Activated CD4-positive, CD25-positive, alpha-beta regulatory T cell treated with anti-CD3 and anti-CD28 coated beads, Interleukin-2, amount 50 U/mL, for 72 hours (primary cell): ENCODE measurements at regions not wholly inside any gene's neighbourhood (a gene's known extent, or its start where the extent isn't known, plus 50 kb on each side); places are given as distances from the start of the nearest gene placed in this dataset.
"Not testable (repeated sequence)": the region's sequence is repeated elsewhere in the genome, so short reads cannot be mapped to it uniquely, and the experiment has no call there.

Experiments
- DNase-seq: peaks from one replicate; pipeline ENCODE4 v3.0.0; 2021

DNA sequence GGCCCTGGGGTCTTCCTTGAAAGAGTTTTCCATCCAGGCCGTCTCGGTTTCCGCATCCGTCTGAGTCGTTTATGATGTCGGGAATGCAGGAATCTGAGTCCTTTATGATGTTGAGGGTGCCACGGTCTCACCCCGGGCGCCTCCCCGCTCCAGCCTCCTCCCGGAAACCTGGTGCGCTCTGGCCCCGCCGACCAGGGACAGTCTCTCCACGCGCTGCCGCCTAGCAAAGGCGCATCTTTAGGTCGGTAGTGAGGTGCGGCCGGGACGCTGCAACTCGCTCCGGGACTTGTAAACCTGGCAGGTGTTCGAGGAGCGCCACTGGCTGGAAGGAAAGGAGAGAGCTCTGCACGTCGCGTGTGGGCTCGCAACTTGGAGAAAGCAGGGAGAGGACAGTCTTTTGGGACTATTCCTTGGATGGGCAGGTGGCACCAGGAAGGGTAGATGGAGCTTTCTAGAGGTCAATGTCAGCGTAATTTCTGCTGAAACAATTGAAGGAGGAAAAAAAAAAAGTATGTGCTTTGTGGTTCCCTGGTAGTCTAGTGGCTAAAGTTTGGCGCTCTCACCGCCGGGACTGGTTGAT is 132.0 kb downstream of the FAM72B start:
- not testable (repeated sequence) for DNase-seq

DNA sequence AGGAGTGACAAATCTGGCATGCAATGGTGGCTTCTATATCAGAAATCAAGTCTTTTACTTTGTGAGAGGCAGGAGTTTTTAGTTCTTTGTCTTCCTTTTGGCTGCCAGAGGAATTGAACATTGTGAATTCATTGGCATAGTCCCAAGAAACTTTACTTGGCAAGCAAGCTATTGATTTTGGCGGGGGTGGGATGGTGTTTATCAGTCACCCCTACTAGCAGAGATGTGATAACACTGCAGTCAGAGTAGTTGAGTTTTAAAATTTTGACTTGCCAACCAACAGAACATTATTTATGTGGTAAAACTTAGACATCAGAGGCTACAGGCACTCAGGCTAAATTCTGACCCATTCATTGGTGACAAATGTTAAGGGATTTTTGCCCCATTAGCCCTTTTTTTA is 129.2 kb downstream of the FAM72B start:
- DNase-seq: not testable (repeated sequence)

DNA sequence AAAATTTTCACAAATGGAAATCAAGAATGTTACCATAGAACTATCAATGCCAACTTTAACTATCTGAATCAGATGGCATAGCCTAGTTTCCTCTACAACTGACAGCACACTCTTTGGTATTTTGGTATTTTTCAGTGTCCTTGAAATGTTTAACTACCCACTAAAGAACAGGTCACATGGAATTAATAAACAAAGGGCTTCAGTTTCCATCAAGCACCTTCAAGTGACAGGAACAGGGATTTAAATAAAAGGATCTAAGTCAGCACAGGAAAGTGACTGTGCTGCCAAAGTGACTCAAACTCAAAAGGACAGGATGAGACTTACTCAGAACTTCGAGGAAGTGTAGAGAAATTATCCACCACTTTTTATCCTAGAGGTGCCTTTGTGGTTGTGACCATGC is 117.2 kb downstream of the FAM72B start:
- DNase-seq: not testable (repeated sequence)

DNA sequence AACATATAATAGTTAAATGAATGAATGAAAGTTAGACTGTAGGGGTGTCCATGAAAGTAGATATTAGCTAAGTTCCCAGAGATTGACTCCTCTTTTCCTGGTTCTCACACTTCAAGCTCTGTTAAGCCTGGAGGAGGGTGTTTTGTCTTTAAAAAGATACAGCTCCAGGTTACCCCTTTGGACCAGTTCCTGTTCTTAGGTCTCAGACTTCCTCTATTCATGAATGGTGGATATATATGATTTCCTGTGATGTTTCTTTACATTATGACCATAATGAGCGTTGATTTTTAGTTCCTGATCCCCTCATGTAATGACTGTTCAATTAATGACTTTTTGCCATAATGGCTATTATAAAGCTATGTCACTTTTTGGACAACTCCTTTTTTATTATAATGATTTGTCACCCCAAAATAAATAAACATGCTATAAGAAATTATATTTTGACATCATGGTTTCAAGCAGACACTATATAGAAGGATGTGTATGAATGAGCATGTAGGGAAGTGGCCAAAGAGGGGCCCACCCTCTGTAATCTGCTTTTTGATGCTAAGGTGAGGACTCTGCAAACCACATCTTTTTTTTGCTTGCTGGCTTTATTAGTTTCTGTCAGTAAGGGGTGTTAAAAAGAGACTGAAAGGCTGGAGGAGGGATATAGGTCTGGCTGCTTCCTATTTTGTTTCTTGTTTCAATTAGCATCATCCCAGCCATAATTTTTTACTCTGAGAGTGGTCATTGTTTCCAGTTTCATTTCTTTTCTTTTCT is 115.2 kb downstream of the FAM72B start:
- DNase-seq: not testable (repeated sequence)

DNA sequence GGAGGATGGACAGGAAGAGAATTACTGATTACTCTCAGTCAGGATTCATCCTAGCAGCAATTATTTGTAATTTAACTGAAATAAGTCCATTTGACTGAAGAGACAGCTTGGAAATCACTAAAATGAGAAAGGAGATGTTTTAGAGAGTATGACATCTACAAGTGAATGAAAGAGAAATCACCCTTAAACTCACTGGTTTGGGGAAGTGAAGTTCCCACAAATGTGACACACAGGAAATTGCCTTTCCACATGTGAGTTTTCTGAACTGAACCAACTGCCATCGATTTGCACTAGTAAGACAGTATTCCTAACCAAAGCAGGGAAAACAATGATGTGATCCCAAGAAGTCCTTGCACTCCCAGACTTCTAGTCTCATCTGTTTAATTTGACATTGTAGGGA is 110.3 kb downstream of the FAM72B start:
- DNase-seq: not testable (repeated sequence)

DNA sequence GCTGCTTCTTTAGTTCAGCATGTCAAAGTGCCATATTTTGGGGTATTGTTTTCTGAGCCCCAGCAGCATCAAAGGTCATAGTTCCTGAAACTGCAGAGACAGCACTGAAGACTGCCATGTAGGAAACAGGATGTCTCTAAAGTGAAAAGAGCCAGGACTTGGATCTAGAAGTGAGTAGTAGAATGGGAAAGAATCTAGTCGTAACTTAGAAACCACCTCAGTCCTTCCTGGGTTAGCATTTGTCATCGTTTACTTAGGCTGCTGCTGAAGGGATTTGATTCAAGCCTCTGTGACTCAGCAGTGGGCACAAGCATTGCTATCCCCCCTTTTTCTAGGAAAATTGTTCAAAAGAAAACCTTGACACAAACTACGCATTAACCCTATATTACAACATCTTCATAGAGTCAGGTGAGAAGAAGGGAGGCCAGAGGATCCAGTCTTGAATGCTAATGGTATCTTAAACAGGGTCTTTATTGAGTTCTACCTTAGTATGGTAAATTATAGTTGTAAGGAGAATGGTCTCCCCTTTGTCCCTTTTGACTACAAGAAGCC is 108.8 kb downstream of the FAM72B start:
- DNase-seq: not testable (repeated sequence)

DNA sequence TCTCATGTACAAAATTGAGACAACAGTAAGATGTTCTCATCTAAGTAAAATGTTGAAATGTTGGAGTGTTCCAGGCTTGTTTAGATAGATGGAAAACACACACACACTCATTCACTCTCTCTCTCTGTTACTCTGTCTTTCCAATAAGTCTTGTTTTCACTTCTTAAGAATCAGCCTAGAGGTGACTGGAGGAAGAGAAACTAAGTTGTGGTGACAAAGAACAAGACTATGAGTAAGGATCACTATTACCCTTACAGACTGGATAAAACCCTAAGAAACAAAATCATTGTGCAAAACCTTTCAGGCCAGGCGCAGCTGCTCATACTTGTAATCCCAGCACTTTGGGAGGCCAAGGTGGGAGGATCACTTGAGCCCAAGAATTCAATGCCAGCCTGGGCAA is 107.5 kb downstream of the FAM72B start:
- not testable (repeated sequence) for DNase-seq

DNA sequence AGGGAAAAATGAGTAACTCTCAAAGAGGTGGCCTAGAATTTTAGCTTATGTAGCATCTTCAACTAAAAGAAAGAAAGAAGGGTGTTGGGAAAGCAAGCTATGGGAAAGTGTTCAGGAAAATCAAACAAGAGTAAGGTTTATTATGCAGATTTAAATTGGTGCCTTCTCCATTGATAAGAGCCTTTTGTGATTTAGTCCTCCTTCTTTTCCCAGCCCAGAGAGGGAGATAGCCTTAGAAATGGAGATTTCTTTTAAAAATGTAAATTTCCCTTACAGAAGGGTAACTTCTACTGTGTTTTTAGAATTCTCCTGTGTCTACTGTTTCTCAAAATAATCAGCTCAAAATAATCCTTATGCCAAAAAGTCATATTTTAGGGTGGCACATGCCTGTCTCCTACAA is 104.5 kb downstream of the FAM72B start:
- not testable (repeated sequence) for DNase-seq

DNA sequence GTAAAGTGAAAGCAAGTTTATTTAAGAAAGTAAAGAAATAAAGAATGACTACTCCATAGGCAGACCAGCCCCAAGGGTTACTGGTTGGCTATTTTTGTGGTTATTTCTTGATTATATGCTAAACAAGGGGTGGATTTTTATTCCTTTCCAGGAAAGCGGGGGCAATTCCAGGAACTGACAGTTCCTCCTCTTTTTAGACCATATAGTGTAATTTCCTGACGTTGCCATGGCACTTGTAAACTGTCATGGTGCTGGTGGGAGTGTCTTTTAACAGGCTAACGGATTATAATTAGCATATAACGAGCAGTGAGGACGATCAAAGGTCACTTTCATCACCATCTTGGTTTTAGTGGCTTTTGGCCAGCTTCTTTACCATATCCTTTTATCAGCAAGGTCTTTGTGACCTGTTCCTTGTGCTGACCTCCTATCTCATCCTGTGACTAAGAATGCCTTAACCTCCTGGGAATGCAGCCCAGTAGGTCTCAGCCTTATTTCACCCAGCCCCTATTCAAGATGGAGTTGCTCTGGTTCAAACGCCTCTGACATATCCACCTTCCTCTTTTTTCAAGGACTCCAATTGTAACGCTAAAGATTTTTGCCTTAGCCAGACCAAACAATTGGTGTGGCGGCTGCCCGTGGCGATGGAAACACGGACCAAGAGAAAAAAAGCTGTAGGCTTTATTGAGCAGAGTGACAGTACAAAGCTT is 103.8 kb downstream of the FAM72B start:
- not testable (repeated sequence) for DNase-seq

DNA sequence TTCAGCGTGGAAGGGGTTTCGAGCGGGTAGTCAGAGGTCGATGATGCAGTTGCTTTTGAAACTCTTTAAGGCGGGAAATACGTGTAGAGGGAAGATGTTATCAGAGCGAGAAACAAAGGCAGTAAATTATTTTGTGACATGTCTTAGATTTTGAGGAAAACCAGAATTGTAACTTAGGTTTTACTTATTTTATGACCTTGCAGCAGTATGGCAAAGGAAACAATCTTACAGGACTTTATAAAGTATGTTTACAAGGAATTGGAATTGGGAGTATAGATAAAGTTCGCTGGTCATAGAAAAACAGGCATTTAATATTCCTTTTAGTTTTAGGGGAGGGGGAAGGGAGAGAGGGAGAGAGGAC is 103.3 kb downstream of the FAM72B start:
- DNase-seq: not testable (repeated sequence)

DNA sequence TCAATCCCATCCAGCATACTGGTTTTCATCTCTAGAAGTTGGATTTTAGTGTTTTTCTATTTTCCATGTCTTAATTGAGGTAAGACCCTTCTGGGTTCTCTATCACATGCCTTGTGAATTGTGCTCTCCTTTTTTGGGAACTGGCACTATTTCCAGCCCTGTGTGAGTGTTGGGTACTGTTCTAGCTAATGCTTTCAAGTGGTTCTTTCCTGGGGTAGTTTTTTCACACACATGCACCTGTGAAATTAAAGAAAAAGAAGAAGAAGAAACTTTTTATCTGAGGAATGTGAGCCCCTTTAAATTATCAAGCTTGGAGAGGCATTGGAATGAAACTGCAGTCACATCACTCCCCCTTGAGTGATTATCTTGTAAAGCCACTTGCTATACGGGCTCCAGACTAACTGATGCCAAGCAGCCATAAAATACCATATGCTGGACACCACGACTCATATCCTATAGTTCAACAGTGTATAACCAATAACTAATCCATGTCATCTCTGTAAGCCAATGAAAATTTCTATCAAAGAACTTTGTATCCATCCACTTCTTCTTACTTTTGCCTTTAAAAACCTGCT is 102.4 kb downstream of the FAM72B start:
- DNase-seq: not testable (repeated sequence)

DNA sequence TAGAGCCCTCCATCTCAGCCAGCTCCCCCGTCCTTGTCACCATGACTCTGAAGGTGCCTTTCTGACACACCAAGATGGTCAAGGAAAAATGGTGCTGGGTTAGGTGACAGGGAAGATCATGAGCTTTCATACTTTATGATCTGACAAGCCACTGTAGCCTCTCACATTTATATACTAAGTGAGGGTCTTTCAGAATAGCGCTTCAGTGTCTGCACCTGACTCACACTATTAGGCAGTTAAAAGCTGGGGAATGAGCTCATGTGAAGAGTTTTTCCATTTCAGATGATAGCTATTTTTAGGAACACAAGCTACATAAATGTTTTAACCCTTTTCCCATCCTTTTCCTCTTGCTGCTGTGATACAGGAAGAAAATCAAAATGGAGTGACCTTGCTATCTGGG is 101.1 kb downstream of the FAM72B start:
- not testable (repeated sequence) for DNase-seq

DNA sequence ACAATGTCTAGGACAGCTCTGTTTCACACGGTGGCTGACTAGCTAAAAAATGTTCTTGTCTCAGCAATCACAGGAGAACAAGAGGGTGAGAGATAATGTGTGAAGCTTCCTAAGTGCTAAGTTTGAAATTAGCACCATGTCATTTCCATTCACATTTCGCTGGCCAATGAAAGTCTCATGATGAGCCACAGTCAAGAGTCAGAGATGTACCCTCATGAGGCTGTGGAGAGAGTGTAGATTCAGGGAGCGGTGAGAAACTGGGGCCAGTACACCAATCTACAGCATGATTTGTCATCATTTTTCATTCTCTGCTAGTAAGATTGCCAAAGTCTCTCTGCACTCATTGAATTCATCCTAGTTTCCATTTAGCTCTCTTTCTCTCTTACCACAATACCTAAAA is 97.9 kb downstream of the FAM72B start:
- DNase-seq: not testable (repeated sequence)

DNA sequence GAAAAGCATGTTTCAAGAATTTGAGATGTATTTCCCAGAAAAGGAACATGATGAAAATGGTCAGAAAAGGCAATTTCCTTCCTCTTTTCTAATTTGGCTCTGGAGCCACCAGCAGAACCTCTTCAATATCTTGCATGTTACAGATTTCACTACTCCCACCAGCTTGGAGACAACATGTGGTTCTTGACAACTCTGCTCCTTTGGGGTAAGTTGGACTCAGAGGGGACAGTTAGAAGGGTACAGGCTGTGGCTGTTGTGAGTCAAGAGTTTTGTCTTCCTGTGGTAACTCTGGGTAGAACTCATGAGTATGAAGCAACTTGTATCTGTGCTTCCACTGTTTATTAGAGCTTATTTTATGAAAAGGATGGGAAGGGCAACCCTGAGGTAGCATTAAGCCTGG is 96.9 kb downstream of the FAM72B start:
- not testable (repeated sequence) for DNase-seq

DNA sequence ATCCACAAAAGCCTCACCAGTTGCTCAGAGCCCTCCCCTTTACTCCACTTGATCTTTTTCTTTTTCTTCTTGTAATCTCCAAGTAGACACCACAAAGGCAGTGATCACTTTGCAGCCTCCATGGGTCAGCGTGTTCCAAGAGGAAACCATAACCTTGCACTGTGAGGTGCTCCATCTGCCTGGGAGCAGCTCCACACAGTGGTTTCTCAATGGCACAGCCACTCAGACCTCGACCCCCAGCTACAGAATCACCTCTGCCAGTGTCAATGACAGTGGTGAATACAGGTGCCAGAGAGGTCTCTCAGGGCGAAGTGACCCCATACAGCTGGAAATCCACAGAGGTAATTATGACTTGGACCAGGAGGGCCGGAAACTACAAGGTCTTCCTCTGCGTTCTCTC is 95.6 kb downstream of the FAM72B start:
- not testable (repeated sequence) for DNase-seq

DNA sequence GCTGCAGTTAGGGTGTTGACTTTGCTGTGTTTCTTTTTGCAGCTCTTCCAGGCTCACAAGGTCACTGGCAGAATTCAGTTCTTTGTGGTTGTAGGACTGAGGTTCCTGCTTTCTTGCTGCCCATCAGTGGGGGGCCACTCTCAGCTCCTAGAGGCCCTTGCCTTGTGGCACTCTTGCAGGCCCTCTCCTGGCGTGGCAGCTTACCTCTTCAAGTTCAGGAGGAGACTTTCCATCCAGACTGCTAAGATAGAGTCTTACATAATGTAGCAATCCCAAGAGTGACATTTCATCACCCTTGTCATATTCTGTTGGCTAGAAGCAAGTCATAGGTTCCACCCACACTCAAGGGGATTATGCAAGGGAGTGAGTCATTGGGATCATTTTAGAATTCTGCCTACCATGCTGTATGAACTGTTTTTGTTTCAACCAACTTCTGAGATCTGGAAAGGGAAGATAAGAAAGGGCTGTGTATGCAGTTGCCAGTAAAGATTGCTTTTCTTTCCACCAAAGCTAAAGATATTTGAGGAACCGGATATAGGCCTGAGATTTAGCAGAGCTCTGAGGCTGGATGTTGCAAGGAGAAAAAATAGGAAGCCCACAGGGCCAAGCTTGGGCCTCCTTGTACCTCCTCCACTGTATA is 91.7 kb downstream of the FAM72B start:
- DNase-seq: not testable (repeated sequence)

DNA sequence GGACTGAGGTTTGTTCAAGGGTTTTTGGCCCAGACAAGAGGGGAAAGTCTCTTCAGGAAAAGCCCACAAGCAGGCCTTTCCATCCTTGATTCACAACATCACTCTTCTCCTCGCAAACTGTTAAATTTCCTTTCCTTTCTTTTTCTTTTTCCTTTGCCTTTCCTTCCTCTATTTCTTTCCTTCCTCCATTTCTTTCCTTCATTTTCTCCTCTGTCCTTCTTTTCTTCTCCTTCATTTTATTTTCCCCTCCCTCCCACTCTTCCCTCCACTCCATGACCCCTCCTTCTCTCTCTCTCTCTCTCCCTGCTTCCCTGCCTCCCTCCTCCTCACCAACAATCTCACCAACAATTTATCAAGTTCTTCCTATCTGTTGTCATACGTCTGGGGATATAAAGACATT is 89.1 kb downstream of the FAM72B start:
- DNase-seq: not testable (repeated sequence)

DNA sequence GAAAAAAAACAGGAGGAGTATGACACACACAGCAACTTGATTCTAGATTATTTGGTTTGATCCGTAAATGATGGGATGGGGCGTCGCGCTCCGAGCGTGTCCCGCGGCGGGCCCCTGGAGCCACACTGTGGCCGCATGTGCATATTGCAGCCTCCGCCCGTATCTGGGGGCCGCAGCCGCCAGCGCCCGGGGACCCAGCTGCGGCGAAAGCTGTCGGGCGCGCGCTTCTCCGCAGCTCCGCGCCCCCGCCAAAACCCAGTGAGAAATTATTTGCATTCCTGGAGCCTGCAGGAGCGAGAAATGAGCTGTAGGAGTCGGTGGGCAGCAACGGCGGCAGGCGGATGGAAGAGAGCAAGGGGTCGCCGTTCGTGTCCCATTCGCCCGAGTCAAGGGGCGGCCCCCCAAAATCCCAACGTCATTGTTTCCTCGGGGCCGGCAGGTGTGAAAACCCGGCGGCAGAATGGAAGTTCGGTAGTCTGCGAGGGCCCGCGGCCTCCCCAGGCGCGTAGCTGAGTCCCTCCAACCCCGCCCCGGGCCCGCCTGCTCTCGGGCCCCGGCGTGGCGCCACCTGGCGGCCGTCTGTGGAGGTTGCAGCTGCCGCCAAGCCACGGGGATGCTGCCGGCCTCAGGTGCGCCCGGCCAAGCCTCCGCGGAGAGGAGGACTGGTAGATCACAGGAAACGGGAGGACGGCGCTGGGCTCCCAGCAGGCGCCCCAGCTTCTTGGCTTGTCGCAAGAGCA is 86.8 kb downstream of the FAM72B start:
- DNase-seq: peak; percentile 87

DNA sequence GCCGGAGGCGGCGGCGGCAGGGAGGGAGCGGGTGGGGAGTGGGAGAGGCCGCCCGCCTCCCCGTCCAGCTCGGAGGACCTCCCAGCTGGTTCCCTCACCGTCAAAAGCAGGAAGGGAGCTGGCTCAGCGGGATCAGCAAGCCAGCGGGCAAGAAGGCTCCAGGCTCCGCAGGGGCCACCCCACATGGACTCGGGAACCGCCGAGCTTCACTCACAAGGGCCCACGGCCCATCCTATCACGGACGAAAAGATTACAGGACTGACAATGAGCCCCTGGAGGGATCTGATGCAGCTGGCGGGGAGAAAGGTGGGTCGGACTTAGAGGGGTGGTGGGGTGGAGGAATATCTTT is 86.3 kb downstream of the FAM72B start:
- DNase-seq: not testable (repeated sequence)

DNA sequence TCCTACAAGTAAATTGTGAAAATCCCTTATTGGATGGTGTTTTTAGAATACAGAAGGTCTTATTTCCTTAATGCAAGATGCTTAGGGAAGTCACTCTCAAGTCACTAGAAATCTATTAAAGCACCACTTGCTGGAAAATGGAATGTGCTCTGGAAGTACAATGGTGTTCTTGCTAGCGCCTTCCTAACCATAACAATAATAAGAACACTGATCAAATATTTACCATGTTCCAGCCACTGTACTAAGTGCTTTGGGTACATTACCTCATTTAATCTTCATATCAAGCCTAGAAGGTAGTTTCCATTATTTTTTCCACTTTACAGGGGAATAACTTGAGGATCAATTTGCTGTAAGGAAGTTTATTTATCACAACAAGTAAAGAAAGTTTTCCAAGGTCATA is 75.1 kb downstream of the FAM72B start:
- not testable (repeated sequence) for DNase-seq

DNA sequence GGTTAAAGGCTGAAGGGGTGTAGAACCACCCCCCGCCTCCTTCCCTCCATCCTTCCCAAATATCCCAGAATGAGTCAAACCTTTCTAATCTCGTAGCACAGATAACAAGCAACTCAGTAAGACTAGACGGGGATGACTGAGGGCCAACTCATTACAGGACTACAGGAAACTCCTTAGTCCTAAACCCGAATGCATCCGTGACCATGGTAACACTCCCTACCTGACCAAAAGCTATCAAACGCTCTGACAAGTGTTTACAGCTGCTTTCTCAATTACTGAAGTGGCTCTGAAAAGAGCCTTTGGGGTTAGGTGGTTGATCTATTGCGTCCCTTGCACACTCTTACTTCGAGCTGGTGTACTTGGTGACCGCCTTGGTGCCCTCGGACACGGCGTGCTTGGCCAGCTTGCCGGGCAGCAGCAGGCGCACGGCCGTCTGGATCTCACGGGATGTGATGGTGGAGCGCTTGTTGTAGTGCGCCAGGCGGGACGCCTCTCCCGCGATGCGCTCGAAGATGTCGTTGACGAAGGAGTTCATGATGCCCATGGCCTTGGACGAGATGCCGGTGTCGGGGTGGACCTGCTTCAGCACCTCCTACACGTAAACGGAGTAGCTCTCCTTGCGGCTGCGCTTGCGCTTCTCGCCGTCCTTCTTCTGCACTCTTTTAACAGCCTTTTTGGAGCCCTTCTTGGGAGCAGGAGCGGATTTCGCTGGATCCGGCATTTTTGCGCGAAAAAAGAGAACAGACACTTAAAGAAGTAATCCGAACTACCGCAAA is 67.4 kb downstream of the FAM72B start:
- DNase-seq: not testable (repeated sequence)

DNA sequence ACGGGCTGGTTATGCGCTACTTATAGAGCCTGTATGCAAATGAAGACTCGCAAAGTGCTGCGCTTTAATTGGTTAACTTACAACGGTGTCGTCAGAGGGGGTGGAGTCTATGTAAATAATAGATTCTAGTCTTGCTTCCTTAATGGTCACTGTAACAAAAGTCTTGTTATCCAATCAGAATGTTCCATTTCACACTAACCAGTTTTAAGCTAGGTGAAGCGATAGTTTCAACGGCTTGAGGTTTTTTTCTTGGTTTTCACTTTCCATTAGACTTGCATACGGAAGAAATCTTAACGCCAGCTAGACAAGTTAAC is 66.9 kb downstream of the FAM72B start:
- DNase-seq: not testable (repeated sequence)
